ENCODE measurements at regions not wholly inside any gene's neighbourhood (a gene's known extent, or its start where the extent isn't known, plus 50 kb on each side); places are given as distances from the start of the nearest gene placed in this dataset.

- no peaks in the 10 kb centered on the region for H3K4me1 ChIP-seq (ENCODE audit: control insufficient read depth in 1 of 2, insufficient read depth in 2 of 2, low read length in 2 of 2)
- WGBS (ENCODE audit: extremely low coverage, insufficient coverage, insufficient read length), result no CpG with 5 or more reads among the region's 3 CpGs
- no peak overlapping the region for H2BK120ac ChIP-seq (ENCODE audit: insufficient read depth, low read length, poor library complexity)
- H3K27ac ChIP-seq (ENCODE audit: low read depth, low read length), result no peak overlapping the region
- no peaks in the 10 kb centered on the region for H3K27me3 ChIP-seq (ENCODE audit: insufficient read depth, low read length)
- no peak overlapping the region for H3K4me3 ChIP-seq (ENCODE audit: low read depth, low read length)
- H4K12ac ChIP-seq (ENCODE audit: low read depth, low read length), result no peak overlapping the region
- no peak overlapping the region for H3K18ac ChIP-seq (ENCODE audit: low read length)
- H4K8ac ChIP-seq (ENCODE audit: low read depth, low read length), result no peak overlapping the region
- H3K9ac ChIP-seq (ENCODE audit: low read length), result no peak overlapping the region
- no peaks in the 10 kb centered on the region for H3K79me2 ChIP-seq (ENCODE audit: control insufficient read depth, insufficient read depth, low read length, poor library complexity)
- no peak overlapping the region for H3K4ac ChIP-seq (ENCODE audit: low read depth, low read length)
- H2BK5ac ChIP-seq (ENCODE audit: low read depth, low read length, poor library complexity), result no peak overlapping the region
- H2AFZ ChIP-seq (ENCODE audit: insufficient read depth, low read length, poor library complexity), result no peak overlapping the region
- no peaks in the 10 kb centered on the region for H3K36me3 ChIP-seq (ENCODE audit: control insufficient read depth in 1 of 2, insufficient read depth in 2 of 2, low read length in 2 of 2)
- no peak overlapping the region for H3K14ac ChIP-seq (ENCODE audit: low read length)
- no peak for DNase-seq
- H3K79me1 ChIP-seq (ENCODE audit: low read length), result no peaks in the 10 kb centered on the region
- no peak overlapping the region for H3K4me2 ChIP-seq (ENCODE audit: low read length)
- no peak overlapping the region for H4K91ac ChIP-seq (ENCODE audit: low read depth, low read length)
- no peak overlapping the region for H3K23ac ChIP-seq (ENCODE audit: low read length)
- no peaks in the 10 kb centered on the region for H3K9me3 ChIP-seq (ENCODE audit: insufficient read depth, low read depth, low read length)
- H2BK12ac ChIP-seq (ENCODE audit: low read length), result no peak overlapping the region
- no peak overlapping the region for H2AK5ac ChIP-seq (ENCODE audit: low read length)
Measured at GRCh38 chr13:22275393-22275792, 604.5 kb downstream of the FGF9 start.

DNA sequence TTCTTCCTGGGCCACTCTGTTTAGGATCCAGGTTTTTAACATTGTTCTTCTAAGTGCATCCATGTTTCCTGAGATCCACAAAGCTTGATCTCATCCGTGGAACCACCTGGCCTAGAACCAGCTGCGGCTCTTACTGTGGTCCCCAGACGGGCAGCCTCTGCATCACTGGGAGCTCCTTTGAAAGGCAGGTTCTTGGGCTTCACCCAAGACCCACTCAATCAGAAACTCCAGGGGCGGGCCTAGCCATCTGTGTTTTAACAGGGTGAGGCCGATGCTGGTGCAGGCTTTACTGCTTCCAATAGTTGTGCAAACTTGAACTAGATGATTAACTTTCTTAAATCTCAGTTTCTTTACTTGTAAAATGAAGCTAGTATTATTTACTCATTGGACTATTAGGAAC is 605.7 kb downstream of the FGF9 start:
- no peaks in the 10 kb centered on the region for H3K9me3 ChIP-seq (ENCODE audit: insufficient read depth, low read depth, low read length)
- H2BK12ac ChIP-seq (ENCODE audit: low read length), result no peak overlapping the region
- H3K36me3 ChIP-seq (ENCODE audit: control insufficient read depth in 1 of 2, insufficient read depth in 2 of 2, low read length in 2 of 2), result no peaks in the 10 kb centered on the region
- DNase-seq, result no peak
- H3K4me2 ChIP-seq (ENCODE audit: low read length), result no peak overlapping the region
- no peak overlapping the region for H4K12ac ChIP-seq (ENCODE audit: low read depth, low read length)
- H2BK120ac ChIP-seq (ENCODE audit: insufficient read depth, low read length, poor library complexity), result no peak overlapping the region
- H4K8ac ChIP-seq (ENCODE audit: low read depth, low read length), result no peak overlapping the region
- H2BK5ac ChIP-seq (ENCODE audit: low read depth, low read length, poor library complexity), result no peak overlapping the region
- no peak overlapping the region for H3K14ac ChIP-seq (ENCODE audit: low read length)
- no peak overlapping the region for H3K18ac ChIP-seq (ENCODE audit: low read length)
- no peak overlapping the region for H4K91ac ChIP-seq (ENCODE audit: low read depth, low read length)
- H2AFZ ChIP-seq (ENCODE audit: insufficient read depth, low read length, poor library complexity), result no peak overlapping the region
- H3K4me3 ChIP-seq (ENCODE audit: low read depth, low read length), result no peak overlapping the region
- H3K79me1 ChIP-seq (ENCODE audit: low read length), result no peaks in the 10 kb centered on the region
- H3K4me1 ChIP-seq (ENCODE audit: control insufficient read depth in 1 of 2, insufficient read depth in 2 of 2, low read length in 2 of 2), result no peaks in the 10 kb centered on the region
- no peak overlapping the region for H3K27ac ChIP-seq (ENCODE audit: low read depth, low read length)
- no peak overlapping the region for H2AK5ac ChIP-seq (ENCODE audit: low read length)
- H3K79me2 ChIP-seq (ENCODE audit: control insufficient read depth, insufficient read depth, low read length, poor library complexity), result no peaks in the 10 kb centered on the region
- H3K4ac ChIP-seq (ENCODE audit: low read depth, low read length), result no peak overlapping the region
- H3K27me3 ChIP-seq (ENCODE audit: insufficient read depth, low read length), result no peaks in the 10 kb centered on the region
- WGBS (ENCODE audit: extremely low coverage, insufficient coverage, insufficient read length), result no CpG with 5 or more reads among the region's 5 CpGs
- no peak overlapping the region for H3K23ac ChIP-seq (ENCODE audit: low read length)
- H3K9ac ChIP-seq (ENCODE audit: low read length), result no peak overlapping the region

DNA sequence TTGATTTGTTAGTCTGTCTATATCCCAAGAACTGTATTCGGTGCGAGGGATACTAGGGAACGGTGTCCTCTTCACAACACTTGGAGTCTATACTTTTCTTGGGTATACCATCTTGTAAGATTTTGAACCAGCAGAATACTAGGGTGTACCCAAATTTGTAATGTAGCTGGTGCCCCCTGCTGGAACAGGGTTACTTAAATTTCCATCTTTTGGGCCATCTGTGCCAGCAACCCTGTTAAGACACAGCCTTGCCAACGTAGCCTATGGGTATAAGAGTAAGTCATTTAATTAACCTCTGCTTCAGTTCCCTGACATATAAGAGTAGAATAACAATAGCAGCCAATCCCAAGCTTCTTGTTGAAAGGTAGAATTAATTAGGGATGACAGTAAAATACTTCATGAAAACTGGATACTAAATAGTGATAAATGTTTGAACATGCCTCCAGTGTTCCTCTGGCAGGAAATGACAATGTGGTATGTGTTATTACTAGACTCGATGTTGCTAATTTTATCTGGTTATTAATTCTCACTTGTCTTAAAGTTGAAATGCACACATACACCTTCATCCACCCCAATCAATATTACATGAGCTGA is 607.6 kb downstream of the FGF9 start:
- Histone ChIP-seq H3K27me3 (ENCODE audit: insufficient read depth, low read length) (no peaks in the 10 kb centered on the region), H3K36me3 (ENCODE audit: control insufficient read depth in 1 of 2, insufficient read depth in 2 of 2, low read length in 2 of 2) (no peaks in the 10 kb centered on the region), H3K79me2 (ENCODE audit: control insufficient read depth, insufficient read depth, low read length, poor library complexity) (no peaks in the 10 kb centered on the region), H3K23ac (ENCODE audit: low read length) (no peak overlapping the region), H3K14ac (ENCODE audit: low read length) (no peak overlapping the region), H3K4me1 (ENCODE audit: control insufficient read depth in 1 of 2, insufficient read depth in 2 of 2, low read length in 2 of 2) (no peaks in the 10 kb centered on the region), H3K4ac (ENCODE audit: low read depth, low read length) (no peak overlapping the region), H4K91ac (ENCODE audit: low read depth, low read length) (no peak overlapping the region), H2BK12ac (ENCODE audit: low read length) (no peak overlapping the region), H2AK5ac (ENCODE audit: low read length) (no peak overlapping the region), H3K18ac (ENCODE audit: low read length) (no peak overlapping the region), H2BK120ac (ENCODE audit: insufficient read depth, low read length, poor library complexity) (no peak overlapping the region), H3K4me3 (ENCODE audit: low read depth, low read length) (no peak overlapping the region), H2BK5ac (ENCODE audit: low read depth, low read length, poor library complexity) (no peak overlapping the region), H3K9ac (ENCODE audit: low read length) (no peak overlapping the region), H3K79me1 (ENCODE audit: low read length) (no peaks in the 10 kb centered on the region), H4K12ac (ENCODE audit: low read depth, low read length) (no peak overlapping the region), H3K4me2 (ENCODE audit: low read length) (no peak overlapping the region), H3K9me3 (ENCODE audit: insufficient read depth, low read depth, low read length) (no peaks in the 10 kb centered on the region), H3K27ac (ENCODE audit: low read depth, low read length) (no peak overlapping the region), H2AFZ (ENCODE audit: insufficient read depth, low read length, poor library complexity) (no peak overlapping the region), H4K8ac (ENCODE audit: low read depth, low read length) (no peak overlapping the region)
- no CpG with 5 or more reads among the region's 5 CpGs for WGBS (ENCODE audit: extremely low coverage, insufficient coverage, insufficient read length)
- DNase-seq, result peak in 1 of 2 donors; percentile 58

DNA sequence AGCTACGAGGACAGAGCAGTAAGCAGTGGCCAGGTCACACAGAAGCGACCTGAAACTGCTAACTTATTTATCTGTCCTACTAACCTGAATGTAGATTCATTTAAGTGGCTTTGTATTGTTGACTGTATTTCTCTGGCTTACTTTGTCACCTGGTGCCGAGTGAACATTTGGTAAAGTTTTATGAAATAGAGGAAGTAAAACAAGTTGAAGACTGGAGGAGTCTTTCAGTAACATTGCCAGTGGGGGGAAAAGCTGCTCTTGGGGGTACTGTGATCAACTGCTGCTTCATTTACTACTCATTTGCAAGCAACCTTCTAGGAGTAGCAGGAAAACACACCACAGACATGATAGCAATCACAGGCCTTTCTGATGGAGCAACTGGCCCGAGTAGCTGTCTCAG is 615.0 kb downstream of the FGF9 start:
- H2AK5ac ChIP-seq (ENCODE audit: low read length), result no peak overlapping the region
- no peaks in the 10 kb centered on the region for H3K79me2 ChIP-seq (ENCODE audit: control insufficient read depth, insufficient read depth, low read length, poor library complexity)
- H3K79me1 ChIP-seq (ENCODE audit: low read length), result no peaks in the 10 kb centered on the region
- H3K27me3 ChIP-seq (ENCODE audit: insufficient read depth, low read length), result no peaks in the 10 kb centered on the region
- no peak overlapping the region for H2BK5ac ChIP-seq (ENCODE audit: low read depth, low read length, poor library complexity)
- no peak overlapping the region for H2AFZ ChIP-seq (ENCODE audit: insufficient read depth, low read length, poor library complexity)
- H2BK12ac ChIP-seq (ENCODE audit: low read length), result no peak overlapping the region
- WGBS (ENCODE audit: extremely low coverage, insufficient coverage, insufficient read length), result no CpG with 5 or more reads among the region's 4 CpGs
- H3K4me2 ChIP-seq (ENCODE audit: low read length), result no peak overlapping the region
- no peak overlapping the region for H3K4me3 ChIP-seq (ENCODE audit: low read depth, low read length)
- H3K14ac ChIP-seq (ENCODE audit: low read length), result no peak overlapping the region
- no peaks in the 10 kb centered on the region for H3K9me3 ChIP-seq (ENCODE audit: insufficient read depth, low read depth, low read length)
- no peak overlapping the region for H3K18ac ChIP-seq (ENCODE audit: low read length)
- no peak overlapping the region for H4K12ac ChIP-seq (ENCODE audit: low read depth, low read length)
- H3K36me3 ChIP-seq (ENCODE audit: control insufficient read depth in 1 of 2, insufficient read depth in 2 of 2, low read length in 2 of 2), result no peaks in the 10 kb centered on the region
- no peak overlapping the region for H3K27ac ChIP-seq (ENCODE audit: low read depth, low read length)
- no peak overlapping the region for H3K4ac ChIP-seq (ENCODE audit: low read depth, low read length)
- DNase-seq, result no peak
- H3K4me1 ChIP-seq (ENCODE audit: control insufficient read depth in 1 of 2, insufficient read depth in 2 of 2, low read length in 2 of 2), result peaks cover 0 to 2% of the 10 kb centered on the region in 2 experiments
- no peak overlapping the region for H4K91ac ChIP-seq (ENCODE audit: low read depth, low read length)
- H2BK120ac ChIP-seq (ENCODE audit: insufficient read depth, low read length, poor library complexity), result no peak overlapping the region
- no peak overlapping the region for H3K23ac ChIP-seq (ENCODE audit: low read length)
- no peak overlapping the region for H3K9ac ChIP-seq (ENCODE audit: low read length)
- H4K8ac ChIP-seq (ENCODE audit: low read depth, low read length), result no peak overlapping the region
